ENCODE measurements at regions not wholly inside any gene's neighbourhood (a gene's known extent, or its start where the extent isn't known, plus 50 kb on each side); places are given as distances from the start of the nearest gene placed in this dataset.

GRCh38 chr6:98215531-98215930, 618.8 kb upstream of the POU3F2 start:
- FAIRE-seq: no peak

DNA sequence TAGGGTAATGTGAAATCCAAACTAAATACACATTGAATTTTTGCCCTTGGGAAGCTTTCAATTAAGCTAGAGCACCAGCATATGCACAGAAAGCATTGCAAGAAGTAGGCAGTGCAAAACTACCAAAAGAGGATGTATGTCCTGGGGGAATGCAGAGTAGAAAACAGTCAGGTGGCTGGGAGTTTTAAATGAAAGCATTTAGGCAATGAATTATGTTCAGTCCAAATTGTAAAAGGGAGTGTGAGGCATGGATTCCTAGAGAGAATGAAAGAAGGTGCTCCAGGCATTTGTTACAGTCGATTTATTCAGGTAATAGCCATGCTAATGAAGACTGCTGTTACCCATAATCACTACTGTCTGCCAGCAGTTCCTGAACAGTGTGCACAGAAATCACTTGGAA, 604.1 kb upstream of the POU3F2 start:
- FAIRE-seq: no peak

- FAIRE-seq: no peak
Observed at GRCh38 chr6:98239057-98239456, 595.3 kb upstream of the POU3F2 start.

DNA sequence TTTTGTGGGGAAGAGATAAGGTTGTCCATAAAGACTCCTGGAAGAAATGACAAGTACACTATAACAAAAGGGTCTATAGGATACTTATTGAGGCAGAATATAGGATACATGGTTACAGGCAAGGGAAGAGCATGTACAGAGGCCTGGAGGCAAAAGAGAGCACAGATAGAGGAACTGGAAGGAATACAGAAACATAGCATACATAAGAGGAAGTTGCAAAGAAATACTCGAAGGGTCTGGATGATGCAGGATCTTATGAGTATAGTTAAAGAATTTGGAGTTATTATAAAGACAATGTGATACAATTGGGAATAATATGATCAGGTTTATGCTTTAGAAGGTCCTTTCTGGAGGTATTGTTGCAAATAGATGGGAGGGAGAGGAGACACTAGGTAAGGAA, 592.7 kb upstream of the POU3F2 start:
- no peak for FAIRE-seq

- FAIRE-seq: no peak
Observed at GRCh38 chr6:98254624-98255023, 579.8 kb upstream of the POU3F2 start.

DNA sequence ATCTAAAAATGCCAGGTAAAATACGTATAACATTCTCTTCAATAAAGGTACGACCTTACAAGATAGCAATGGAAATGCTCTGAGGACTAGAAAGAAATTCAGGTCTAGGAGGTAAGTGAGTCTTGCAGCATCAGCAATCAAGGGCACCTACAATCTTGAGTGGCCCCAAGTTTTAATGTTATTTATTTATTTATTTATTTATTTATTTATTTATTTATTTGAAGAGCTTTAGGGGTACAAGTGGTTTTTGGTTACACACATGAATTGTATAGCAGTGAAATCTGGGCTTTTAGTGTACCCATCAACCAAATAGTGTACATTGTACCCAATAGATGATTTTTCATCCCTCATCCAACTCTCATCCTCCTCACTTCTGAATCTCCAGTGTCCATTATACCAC, 574.0 kb upstream of the POU3F2 start:
- FAIRE-seq: no peak

DNA sequence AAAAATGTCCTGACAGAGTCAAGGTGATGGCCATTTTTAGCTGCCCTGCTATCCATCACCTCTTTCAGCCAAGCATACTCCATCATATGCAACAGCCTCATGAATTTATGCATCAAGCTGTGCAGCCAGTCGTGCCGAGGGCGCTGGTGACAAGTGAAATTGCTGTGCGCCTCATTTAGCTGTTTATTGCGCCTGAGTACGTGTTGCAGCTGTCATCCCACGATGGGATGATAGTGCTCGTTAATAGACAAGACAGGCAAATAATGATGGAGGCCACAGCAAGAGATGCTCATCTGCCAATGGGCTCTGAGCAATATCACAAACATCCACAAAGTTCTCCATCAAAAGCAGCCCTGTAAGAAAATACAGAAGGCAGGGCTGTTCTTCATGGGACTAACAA, 562.3 kb upstream of the POU3F2 start:
- no peak for FAIRE-seq

- FAIRE-seq: no peak
Observed at GRCh38 chr6:98274691-98275090, 559.7 kb upstream of the POU3F2 start.

DNA sequence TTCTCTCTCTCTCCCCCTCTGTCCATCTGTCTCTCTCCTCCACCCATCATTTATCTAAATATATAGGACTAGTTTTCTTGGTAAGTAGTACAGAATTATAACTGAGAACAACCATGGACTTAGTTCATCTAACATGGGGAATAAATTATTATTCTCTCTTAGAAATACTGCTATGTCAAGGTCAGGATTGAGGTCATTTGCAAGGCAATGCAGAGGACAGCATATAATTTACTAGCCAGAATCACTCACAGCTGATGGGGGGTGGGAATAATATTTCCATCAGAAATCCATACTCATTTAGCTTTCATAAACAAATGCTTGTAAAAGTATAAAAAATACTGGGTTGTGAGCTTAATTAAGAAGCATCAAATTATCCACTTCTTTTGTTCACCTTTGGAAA, 553.9 kb upstream of the POU3F2 start:
- no peak for FAIRE-seq

DNA sequence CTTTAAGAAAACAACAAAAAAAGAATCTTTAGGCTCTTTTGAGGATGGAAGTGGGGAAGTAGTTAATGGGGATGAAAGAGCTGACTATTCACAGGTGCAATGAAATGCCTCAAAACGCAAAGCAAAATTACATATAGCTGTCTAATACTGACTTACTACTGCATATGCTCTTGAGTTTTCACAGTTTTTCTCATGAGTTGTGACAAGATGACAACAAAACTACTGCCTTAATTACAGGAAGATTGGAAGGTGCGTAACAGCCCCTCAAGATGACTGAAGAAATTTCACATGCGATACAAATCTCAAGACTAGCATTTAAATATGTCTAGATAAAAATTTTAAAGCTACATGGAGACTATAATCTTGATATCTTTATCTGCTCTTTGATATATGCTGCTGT, 547.8 kb upstream of the POU3F2 start:
- FAIRE-seq: no peak

DNA sequence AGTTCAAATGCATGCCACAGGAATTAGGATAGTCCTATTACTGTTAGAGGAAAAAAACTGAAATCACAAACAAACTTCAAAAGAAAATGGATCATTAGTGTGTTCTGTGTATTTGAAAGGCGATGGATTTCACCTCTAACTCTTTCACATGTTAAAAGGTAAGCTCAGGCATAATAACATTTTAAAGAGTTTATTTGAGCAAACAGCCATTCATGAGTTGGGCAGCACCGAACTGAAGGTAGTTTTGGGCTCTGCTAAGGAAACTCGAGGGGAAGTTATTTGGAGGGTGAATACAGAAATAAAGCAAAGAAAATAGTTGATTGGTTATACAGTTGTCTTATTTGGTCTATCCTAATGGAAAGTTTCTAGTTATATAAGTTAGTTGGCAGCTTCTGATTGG, 546.5 kb upstream of the POU3F2 start:
- no peak for FAIRE-seq

DNA sequence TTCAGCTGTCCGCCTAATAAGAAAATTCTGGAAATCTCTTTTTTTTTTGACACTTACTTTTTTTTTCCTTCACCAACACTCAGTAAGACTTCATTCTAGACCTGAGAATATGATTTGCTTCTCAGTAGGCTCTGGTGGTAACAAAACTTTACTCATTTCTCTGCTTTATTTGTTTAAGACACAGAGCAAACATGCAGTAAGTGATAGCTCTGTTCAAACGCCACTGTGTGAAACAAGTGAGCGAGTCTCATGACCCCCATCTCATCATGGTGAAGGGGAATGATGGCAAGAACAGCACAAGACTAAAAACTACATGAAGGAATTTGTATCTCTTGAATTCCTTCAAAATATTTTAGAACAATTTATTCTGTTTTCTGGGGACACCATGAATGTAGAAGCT, 541.6 kb upstream of the POU3F2 start:
- FAIRE-seq: no peak

DNA sequence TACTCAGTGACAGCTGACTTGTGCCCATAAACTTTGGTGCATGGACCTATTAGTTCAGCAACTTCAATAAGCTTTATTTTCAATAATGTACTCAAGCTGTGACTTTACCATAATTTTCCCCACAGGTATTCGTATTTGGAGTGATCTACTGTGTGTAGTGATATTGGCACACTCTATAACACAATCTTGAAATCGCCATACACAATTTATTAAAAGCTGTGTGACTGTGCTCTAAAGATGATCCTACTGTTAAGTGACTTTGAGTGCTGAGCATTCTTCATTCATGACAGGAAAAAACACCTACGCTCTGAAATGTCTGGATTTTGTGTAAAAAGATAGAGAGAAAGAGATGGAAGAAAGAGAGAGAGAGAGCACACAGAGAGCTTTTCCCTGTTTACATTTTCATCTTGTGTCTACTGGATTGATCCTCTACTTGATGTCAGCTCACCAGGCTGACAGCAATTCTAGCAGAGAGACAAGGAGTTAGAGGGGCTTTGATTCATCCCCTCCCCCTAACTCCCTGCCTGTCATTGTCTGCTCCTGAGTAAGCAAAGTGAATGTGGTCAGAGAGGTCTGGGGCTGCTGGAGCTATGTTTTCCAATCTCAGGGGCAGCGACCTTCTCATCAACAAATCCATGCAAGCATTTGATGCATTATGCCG, 538.7 kb upstream of the POU3F2 start:
- no peak for FAIRE-seq

- FAIRE-seq: no peak
Observed at GRCh38 chr6:98308564-98308963, 525.8 kb upstream of the POU3F2 start.

GRCh38 chr6:98310443-98310842, 523.9 kb upstream of the POU3F2 start:
- no peak for FAIRE-seq

GRCh38 chr6:98323605-98324004, 510.8 kb upstream of the POU3F2 start:
- no peak for FAIRE-seq

- FAIRE-seq: no peak
Observed at GRCh38 chr6:98324446-98324845, 509.9 kb upstream of the POU3F2 start.

DNA sequence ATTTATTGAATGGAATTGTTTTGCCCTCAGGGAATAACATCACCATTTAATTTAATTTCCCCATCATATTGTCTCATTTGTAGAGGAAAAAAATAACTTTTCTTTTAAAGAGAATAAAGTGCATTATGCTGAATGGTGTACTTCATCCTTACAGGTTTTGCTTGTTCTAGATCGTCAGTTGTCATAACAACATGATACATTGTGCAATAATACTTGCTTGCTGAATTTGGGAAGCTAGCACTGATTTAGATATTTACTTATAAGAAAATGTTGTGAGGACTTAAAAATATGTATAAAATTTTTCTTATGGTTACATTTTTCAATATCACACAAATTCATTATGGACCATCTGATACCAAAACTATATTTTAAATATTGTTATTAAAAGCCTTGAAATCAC, 509.0 kb upstream of the POU3F2 start:
- FAIRE-seq: no peak

- FAIRE-seq: no peak
Observed at GRCh38 chr6:98333273-98333672, 501.1 kb upstream of the POU3F2 start.

- FAIRE-seq: no peak
Observed at GRCh38 chr6:98335594-98335993, 498.8 kb upstream of the POU3F2 start.

DNA sequence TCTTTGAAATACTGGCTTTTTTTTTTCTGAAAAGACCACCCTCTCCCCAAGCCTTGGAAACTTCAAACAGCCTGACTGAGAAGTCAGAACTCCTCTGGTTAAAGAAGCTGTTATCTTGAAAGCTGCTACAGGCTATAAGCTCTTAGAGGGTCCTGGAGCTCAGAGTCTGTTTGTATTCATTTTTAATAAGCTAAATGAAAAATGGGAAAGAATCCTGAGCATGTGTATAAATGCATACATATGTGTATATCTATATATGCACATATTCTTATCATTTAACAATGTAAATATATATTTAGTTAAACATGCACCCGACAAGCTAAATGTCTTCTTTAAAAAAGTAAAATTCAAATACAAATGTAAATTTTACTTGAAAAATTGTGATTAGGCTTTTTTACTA, 494.9 kb upstream of the POU3F2 start:
- no peak for FAIRE-seq

GRCh38 chr6:98343004-98343403, 491.4 kb upstream of the POU3F2 start:
- no peak for FAIRE-seq

DNA sequence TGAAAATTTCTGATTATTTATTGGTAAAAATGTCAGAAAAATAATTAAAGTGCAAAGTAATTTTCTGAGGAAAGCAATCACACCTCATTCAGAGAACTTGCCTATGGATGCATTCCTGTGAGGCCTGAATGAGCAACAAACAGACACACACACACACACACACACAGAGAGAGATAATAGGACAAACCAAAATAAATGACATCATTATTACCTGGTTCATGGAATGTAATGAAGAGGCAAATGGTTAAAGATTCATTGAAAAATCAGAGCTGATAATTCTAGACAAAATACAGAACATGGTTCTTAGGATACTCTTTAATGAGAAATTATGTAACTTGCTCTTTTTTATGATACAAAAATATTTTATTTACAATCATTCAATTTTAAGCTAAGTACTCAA, 490.6 kb upstream of the POU3F2 start:
- FAIRE-seq: no peak

GRCh38 chr6:98352348-98352747, 482.0 kb upstream of the POU3F2 start:
- FAIRE-seq: no peak

- no peak for FAIRE-seq
Observed at GRCh38 chr6:98358173-98358572, 476.2 kb upstream of the POU3F2 start.

DNA sequence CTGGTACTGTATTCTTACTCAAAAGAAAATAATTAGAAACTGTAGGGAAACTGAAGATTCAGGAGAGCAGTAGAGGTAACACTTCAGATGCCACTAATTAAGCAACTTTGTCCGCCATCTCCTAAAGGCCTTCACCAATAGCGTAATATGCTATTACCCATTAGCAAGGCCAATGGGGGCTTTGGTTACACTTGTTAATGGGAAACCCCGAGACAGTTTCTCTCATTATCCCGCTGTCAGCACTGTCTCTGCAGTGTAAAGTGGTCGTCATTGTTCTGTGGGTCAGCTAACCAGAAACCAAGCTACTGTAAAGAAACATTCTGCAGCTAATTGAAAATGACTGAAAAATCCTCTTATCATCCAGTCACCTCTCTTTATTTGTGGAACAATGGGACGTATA, 468.0 kb upstream of the POU3F2 start:
- FAIRE-seq: no peak
